Ramos (cell line): ENCODE measurements at regions not wholly inside any gene's neighbourhood (a gene's known extent, or its start where the extent isn't known, plus 50 kb on each side); places are given as distances from the start of the nearest gene placed in this dataset.

ENCODE experiments used
- in situ Hi-C: fragments of 300-500 bp; cut with MboI; formaldehyde crosslinking; loops from one replicate; pipeline ENCODE4 v1.14.3; 2022; ENCODE audit warnings: low sequenced_read_pairs; ENCODE audit not compliant: unreplicated experiment

- in situ Hi-C loops = no loop called here
Measured at GRCh38 chr2:181235683-181236459, 221.3 kb upstream of the ITGA4 start.

- in situ Hi-C loops = no loop called here
Measured at GRCh38 chr2:181239201-181239799, 217.9 kb upstream of the ITGA4 start.

GRCh38 chr2:181240844-181241243 lies 216.3 kb upstream of the ITGA4 start:
- in situ Hi-C loops = no loop called here

GRCh38 chr2:181241366-181241765 lies 215.8 kb upstream of the ITGA4 start:
- in situ Hi-C loops = no loop called here

GRCh38 chr2:181241797-181242196 lies 215.4 kb upstream of the ITGA4 start:
- in situ Hi-C loops = no loop called here

- in situ Hi-C loops = no loop called here
Measured at GRCh38 chr2:181242262-181242661, 214.9 kb upstream of the ITGA4 start.

- in situ Hi-C loops = no loop called here
Measured at GRCh38 chr2:181243319-181243718, 213.9 kb upstream of the ITGA4 start.

GRCh38 chr2:181250691-181251090 lies 206.5 kb upstream of the ITGA4 start:
- in situ Hi-C loops = no loop called here

- in situ Hi-C loops = no loop called here
Measured at GRCh38 chr2:181252262-181253148, 204.7 kb upstream of the ITGA4 start.

- in situ Hi-C loops = no loop called here
Measured at GRCh38 chr2:181253438-181253837, 203.7 kb upstream of the ITGA4 start.

- in situ Hi-C loops = no loop called here
Measured at GRCh38 chr2:181255651-181256050, 201.5 kb upstream of the ITGA4 start.

- in situ Hi-C loops = no loop called here
Measured at GRCh38 chr2:181258720-181259119, 198.5 kb upstream of the ITGA4 start.

GRCh38 chr2:181262782-181263181 lies 194.4 kb upstream of the ITGA4 start:
- in situ Hi-C loops = no loop called here

GRCh38 chr2:181264001-181264400 lies 193.2 kb upstream of the ITGA4 start:
- in situ Hi-C loops = no loop called here

- in situ Hi-C loops = no loop called here
Measured at GRCh38 chr2:181264441-181264840, 192.7 kb upstream of the ITGA4 start.

- in situ Hi-C loops = no loop called here
Measured at GRCh38 chr2:181266614-181267013, 190.6 kb upstream of the ITGA4 start.

- in situ Hi-C loops = no loop called here
Measured at GRCh38 chr2:181268174-181268867, 188.9 kb upstream of the ITGA4 start.

GRCh38 chr2:181273986-181274385 lies 183.2 kb upstream of the ITGA4 start:
- in situ Hi-C loops = no loop called here

- in situ Hi-C loops = loop anchor here (25.0 kb wide), 1 partner anchor 437 kb away; no protein-coding TSS in a partner anchor
Measured at GRCh38 chr2:181275643-181276070, 181.5 kb upstream of the ITGA4 start.

- in situ Hi-C loops = loop anchor here (25.0 kb wide), 1 partner anchor 431 kb away; no protein-coding TSS in a partner anchor
Measured at GRCh38 chr2:181281206-181281832, 175.9 kb upstream of the ITGA4 start.
